Body of pancreas (tissue), 4 donors: ENCODE measurements at regions not wholly inside any gene's neighbourhood (a gene's known extent, or its start where the extent isn't known, plus 50 kb on each side); places are given as distances from the start of the nearest gene placed in this dataset.

Source experiments
- POLR2A ChIP-seq, 3 donors: fragments of 450-650 bp; IDR thresholded peaks; one replicate each; pipeline ENCODE4 v1.6.1; 2016; ENCODE audit warnings: antibody characterized with exemption in 3 of 3, mild to moderate bottlenecking in 2 of 3
- TF ChIP-seq, protein P1 (sequence below), 7 experiments: fragments of 450-650 bp in 4 of 7; fragments of 200-600 bp in 3 of 7; sonication (generic) in 3 of 7; IDR thresholded peaks; one replicate each; pipeline ENCODE4 v1.5.1; 2016 to 2019; ENCODE audit warnings: antibody characterized with exemption in 7 of 7

DNA sequence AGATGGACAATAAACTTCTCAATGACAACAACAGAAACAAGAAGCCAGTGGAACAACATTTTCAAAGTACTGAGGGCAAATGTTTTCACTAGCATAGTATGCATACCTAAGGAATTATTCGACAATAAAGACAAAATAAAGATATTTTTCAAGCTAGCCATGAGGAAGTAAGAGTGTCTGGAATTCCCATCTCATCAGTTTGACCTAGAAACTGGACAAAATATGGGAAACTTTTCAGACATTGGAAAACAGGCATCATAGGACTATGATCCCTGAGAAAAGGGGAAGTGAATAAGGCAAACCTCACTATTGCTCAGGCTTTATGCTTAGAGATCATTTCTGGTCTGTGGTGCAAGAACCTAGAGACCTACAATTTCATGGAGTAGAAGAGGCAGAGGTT, 86.3 kb downstream of the OAT start:
- TF ChIP-seq, protein P1, sequence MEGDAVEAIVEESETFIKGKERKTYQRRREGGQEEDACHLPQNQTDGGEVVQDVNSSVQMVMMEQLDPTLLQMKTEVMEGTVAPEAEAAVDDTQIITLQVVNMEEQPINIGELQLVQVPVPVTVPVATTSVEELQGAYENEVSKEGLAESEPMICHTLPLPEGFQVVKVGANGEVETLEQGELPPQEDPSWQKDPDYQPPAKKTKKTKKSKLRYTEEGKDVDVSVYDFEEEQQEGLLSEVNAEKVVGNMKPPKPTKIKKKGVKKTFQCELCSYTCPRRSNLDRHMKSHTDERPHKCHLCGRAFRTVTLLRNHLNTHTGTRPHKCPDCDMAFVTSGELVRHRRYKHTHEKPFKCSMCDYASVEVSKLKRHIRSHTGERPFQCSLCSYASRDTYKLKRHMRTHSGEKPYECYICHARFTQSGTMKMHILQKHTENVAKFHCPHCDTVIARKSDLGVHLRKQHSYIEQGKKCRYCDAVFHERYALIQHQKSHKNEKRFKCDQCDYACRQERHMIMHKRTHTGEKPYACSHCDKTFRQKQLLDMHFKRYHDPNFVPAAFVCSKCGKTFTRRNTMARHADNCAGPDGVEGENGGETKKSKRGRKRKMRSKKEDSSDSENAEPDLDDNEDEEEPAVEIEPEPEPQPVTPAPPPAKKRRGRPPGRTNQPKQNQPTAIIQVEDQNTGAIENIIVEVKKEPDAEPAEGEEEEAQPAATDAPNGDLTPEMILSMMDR (IDR thresholded peaks at IDR 0.05), result no peak
- no peak for TF ChIP-seq POLR2A (IDR thresholded peaks at IDR 0.05)
